ENCODE measurements at regions not wholly inside any gene's neighbourhood (a gene's known extent, or its start where the extent isn't known, plus 50 kb on each side); places are given as distances from the start of the nearest gene placed in this dataset.
"Not testable (repeated sequence)": the region's sequence is repeated elsewhere in the genome, so short reads cannot be mapped to it uniquely, and the experiment has no call there.

DNA sequence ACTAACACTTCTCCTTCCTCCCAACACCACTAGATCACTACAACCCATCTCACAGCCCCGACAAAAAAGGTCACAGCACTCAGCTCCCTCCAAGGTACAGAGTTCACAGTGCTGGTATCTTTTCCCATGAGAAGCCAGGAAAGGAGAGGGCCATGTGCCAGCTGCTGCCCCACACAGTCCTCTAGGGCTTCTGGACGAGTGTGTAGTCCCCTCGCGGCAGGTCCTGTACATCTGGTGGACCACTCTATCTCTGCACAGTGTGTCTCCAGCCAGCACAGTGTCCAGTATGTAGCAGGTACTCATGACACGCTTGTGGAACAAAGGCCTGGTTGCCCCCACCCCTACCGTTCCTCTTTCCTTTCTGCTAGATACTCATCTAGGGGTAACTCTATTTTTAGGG, 134.4 kb upstream of the FOXN3 start:
- TF ChIP-seq, protein P1, sequence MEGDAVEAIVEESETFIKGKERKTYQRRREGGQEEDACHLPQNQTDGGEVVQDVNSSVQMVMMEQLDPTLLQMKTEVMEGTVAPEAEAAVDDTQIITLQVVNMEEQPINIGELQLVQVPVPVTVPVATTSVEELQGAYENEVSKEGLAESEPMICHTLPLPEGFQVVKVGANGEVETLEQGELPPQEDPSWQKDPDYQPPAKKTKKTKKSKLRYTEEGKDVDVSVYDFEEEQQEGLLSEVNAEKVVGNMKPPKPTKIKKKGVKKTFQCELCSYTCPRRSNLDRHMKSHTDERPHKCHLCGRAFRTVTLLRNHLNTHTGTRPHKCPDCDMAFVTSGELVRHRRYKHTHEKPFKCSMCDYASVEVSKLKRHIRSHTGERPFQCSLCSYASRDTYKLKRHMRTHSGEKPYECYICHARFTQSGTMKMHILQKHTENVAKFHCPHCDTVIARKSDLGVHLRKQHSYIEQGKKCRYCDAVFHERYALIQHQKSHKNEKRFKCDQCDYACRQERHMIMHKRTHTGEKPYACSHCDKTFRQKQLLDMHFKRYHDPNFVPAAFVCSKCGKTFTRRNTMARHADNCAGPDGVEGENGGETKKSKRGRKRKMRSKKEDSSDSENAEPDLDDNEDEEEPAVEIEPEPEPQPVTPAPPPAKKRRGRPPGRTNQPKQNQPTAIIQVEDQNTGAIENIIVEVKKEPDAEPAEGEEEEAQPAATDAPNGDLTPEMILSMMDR (IDR thresholded peaks at IDR 0.05; ENCODE audit: extremely low read depth, insufficient read depth, missing control alignments) = no peak
- DNase-seq (ENCODE audit: low spot score) = no peak
- in situ Hi-C loops (cut with MboI; ENCODE audit: low pct_unique_long_range_greater_than_20kb, low sequenced_read_pairs, unreplicated experiment) = no loop called here

DNA sequence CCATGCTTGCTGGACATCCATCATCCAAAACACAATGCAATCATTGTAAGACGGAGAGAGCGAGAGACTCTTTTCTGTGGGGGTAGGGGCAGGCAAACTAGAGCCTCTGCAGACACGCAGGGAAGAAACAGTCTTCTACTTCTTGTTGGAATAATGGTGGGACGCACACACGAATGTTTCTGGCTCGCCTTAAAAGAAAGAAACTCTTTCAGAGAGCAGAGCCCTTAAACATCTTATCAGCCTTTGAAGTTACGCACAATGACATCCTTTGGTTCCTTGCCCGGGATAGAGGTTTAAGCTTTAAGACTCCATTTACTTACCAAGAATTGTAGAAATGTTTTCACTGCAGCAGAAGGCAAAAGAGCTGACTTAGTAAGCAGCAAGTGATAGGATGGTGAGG, 133.8 kb upstream of the FOXN3 start:
- in situ Hi-C loops (cut with MboI; ENCODE audit: low pct_unique_long_range_greater_than_20kb, low sequenced_read_pairs, unreplicated experiment) = no loop called here
- no peak for DNase-seq (ENCODE audit: low spot score)
- TF ChIP-seq, protein P1 (IDR thresholded peaks at IDR 0.05; ENCODE audit: extremely low read depth, insufficient read depth, missing control alignments) = no peak

DNA sequence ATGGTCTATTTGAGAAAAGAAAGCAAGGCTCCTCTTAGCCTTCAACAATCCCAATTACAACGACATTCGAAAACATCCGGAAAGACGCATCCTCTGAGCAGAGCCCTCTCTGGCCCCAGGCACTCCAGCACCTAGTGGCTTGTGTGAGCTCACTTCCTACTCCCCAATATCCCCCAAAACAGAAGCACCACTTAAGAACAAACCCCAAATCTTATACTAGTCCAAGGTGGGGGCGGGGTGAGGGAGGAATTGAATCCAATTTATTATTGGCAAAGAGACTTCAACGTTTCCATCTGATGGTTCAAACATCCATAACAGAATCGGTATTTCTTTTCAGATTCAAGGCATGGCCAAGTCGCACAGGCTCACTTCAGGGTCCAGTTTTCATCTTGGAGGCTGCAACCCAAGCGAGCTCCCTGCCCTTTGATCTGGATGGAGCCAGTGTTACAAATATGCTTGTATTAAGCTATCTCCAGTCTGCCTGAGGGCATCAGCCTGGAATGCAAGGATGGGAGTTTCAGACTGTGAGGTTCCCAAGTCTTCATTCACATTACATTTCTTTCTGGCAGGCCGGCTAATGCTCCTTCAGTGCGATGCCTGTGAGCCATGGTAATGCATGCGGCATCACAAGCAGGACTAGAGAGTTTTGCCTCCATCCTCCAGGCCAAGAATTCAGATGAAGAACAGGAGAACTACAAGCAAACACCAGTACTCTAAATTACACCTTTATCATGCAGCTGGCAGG, 132.5 kb upstream of the FOXN3 start:
- in situ Hi-C loops (cut with MboI; ENCODE audit: low pct_unique_long_range_greater_than_20kb, low sequenced_read_pairs, unreplicated experiment) = no loop called here
- DNase-seq (ENCODE audit: low spot score) = no peak
- TF ChIP-seq, protein P1 (IDR thresholded peaks at IDR 0.05; ENCODE audit: extremely low read depth, insufficient read depth, missing control alignments) = no peak

DNA sequence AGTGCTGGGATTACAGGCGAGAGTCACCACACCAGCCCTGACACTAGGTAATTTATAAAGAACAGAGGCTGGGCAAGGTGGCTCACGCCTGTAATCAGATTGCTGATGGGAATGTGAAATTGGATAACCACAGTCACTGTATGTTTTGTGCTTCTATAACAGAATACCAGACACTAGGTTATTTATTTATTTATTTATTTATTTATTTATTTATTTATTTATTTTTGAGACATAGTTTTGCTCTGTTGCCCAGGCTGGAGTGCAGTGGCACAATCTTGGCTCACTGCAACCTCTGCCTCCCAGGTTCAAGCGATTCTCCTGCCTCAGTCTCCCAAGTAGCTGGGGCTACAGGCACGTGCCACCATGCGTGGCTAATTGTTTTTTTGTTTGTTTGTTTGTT, 130.0 kb upstream of the FOXN3 start:
- in situ Hi-C loops (cut with MboI; ENCODE audit: low pct_unique_long_range_greater_than_20kb, low sequenced_read_pairs, unreplicated experiment); DNase-seq (ENCODE audit: low spot score): not testable (repeated sequence)

DNA sequence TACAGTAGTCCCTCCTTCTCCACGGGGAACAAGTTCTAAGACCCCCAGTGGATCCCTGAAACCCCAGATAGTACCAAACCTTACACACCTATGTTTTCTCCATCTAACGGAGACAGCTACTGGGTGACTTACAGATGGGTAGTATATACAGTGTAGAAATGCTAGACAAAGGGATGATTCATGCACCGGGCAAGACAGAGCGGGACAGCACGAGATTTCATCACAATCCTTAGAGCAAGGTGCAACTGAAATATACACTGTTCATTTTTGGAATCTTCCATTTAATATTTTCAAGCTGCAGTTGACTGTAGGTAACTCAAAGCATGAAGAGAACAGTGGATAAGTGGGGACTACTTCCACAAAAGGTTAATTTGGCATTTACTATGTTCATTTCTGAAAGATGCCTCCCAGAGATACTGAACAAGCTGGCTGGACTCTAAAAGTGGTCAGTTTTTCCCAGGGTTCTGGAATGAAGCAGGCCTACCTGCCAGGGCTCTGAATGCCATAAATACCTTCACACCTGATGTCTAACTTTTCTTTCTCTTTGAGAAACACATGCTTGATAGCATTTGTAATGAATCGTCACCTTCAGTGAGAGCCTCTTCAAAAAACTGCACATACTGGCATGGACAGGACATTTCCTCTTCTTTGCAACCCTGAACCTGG, 127.7 kb upstream of the FOXN3 start:
- TF ChIP-seq, protein P1 (IDR thresholded peaks at IDR 0.05; ENCODE audit: extremely low read depth, insufficient read depth, missing control alignments) = no peak
- no peak for DNase-seq (ENCODE audit: low spot score)
- in situ Hi-C loops (cut with MboI; ENCODE audit: low pct_unique_long_range_greater_than_20kb, low sequenced_read_pairs, unreplicated experiment) = no loop called here

DNA sequence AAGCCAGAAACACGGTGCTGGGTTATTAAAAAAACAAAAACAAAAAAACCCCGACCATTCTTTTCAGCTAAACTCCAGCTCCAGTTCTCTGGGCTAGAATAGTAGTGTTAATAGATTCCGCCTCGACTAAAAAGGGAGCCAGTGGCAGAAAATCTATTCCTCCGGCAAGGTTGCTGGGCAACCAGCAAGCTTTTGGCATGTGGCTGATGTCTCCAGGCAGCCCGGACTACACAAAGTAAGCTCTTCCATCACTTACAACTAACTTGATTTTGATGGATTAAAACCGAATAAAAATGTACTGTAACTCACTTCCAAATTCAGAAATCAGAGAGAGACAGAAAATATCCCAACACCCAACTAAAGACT, 126.4 kb upstream of the FOXN3 start:
- in situ Hi-C loops (cut with MboI; ENCODE audit: low pct_unique_long_range_greater_than_20kb, low sequenced_read_pairs, unreplicated experiment) = no loop called here

More for the DNA sequence above, 126.4 kb upstream of the FOXN3 start:
- TF ChIP-seq, protein P1 (IDR thresholded peaks at IDR 0.05; ENCODE audit: extremely low read depth, insufficient read depth, missing control alignments) = no peak
- no peak for DNase-seq (ENCODE audit: low spot score)
